ENCODE measurements at regions not wholly inside any gene's neighbourhood (a gene's known extent, or its start where the extent isn't known, plus 50 kb on each side); places are given as distances from the start of the nearest gene placed in this dataset.

DNA sequence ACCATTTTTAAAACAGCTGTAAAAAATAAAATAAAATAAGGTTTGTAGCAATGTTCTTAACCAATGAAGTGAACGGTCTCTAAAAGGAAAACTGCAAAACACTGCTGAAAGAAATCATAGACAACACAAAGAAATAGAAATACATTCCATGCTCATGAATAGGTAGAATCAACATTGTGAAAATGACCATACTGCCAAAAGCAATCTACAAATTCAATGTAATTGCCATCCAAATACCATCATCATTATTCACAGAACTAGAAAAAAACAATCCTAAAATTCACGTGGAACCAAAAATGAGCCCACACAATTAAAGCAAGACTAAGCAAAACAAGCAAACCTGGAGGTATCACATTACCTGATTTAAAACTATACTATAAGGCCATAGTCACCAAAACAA, 67.6 kb upstream of the RGMB start:
- no peak overlapping the region for H2AK5ac ChIP-seq (ENCODE audit: low read length)
- no peak overlapping the region for H4K12ac ChIP-seq (ENCODE audit: low read depth, low read length)
- H3K4ac ChIP-seq (ENCODE audit: low read depth, low read length) = no peak overlapping the region
- no peak overlapping the region for H3K14ac ChIP-seq (ENCODE audit: low read length)
- H2AFZ ChIP-seq (ENCODE audit: insufficient read depth, low read length, poor library complexity) = no peak overlapping the region
- H3K36me3 ChIP-seq (ENCODE audit: control insufficient read depth in 1 of 2, insufficient read depth in 2 of 2, low read length in 2 of 2) = no peaks in the 10 kb centered on the region
- H3K79me1 ChIP-seq (ENCODE audit: low read length) = no peaks in the 10 kb centered on the region
- no peak overlapping the region for H3K23ac ChIP-seq (ENCODE audit: low read length)
- H3K79me2 ChIP-seq (ENCODE audit: control insufficient read depth, insufficient read depth, low read length, poor library complexity) = no peaks in the 10 kb centered on the region
- no peak overlapping the region for H3K4me3 ChIP-seq (ENCODE audit: low read depth, low read length)
- DNase-seq = no peak
- no peaks in the 10 kb centered on the region for H3K4me1 ChIP-seq (ENCODE audit: control insufficient read depth in 1 of 2, insufficient read depth in 2 of 2, low read length in 2 of 2)
- H2BK5ac ChIP-seq (ENCODE audit: low read depth, low read length, poor library complexity) = no peak overlapping the region
- H3K18ac ChIP-seq (ENCODE audit: low read length) = no peak overlapping the region
- H3K9ac ChIP-seq (ENCODE audit: low read length) = no peak overlapping the region
- no peaks in the 10 kb centered on the region for H3K27me3 ChIP-seq (ENCODE audit: insufficient read depth, low read length)
- H3K9me3 ChIP-seq (ENCODE audit: insufficient read depth, low read depth, low read length) = peaks cover under 1% of the 10 kb centered on the region
- H2BK12ac ChIP-seq (ENCODE audit: low read length) = no peak overlapping the region
- H3K4me2 ChIP-seq (ENCODE audit: low read length) = no peak overlapping the region
- WGBS (ENCODE audit: extremely low coverage, insufficient coverage, insufficient read length) = no CpG with 5 or more reads among the region's 2 CpGs
- H4K91ac ChIP-seq (ENCODE audit: low read depth, low read length) = no peak overlapping the region
- no peak overlapping the region for H4K8ac ChIP-seq (ENCODE audit: low read depth, low read length)
- no peak overlapping the region for H2BK120ac ChIP-seq (ENCODE audit: insufficient read depth, low read length, poor library complexity)
- no peak overlapping the region for H3K27ac ChIP-seq (ENCODE audit: low read depth, low read length)

DNA sequence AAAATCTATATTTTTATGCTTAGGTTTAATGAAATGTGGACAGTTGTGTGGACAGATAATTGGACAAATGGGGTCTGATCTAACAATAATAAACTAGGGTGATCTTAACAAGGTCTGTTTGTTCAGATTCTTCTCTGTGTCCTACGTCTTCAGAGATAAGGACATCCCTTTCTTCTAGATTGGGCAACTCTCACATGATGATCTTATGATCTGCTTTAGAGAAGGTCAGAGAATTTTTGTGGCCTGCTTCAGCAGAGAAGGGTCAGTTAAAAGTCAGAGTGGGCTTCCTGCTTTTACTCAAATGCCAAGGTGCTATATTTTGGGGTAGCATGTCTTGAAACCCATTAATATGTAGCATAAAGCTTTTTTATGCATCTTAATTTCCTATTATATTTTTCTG, 63.8 kb upstream of the RGMB start:
- no peak overlapping the region for H4K8ac ChIP-seq (ENCODE audit: low read depth, low read length)

DNA sequence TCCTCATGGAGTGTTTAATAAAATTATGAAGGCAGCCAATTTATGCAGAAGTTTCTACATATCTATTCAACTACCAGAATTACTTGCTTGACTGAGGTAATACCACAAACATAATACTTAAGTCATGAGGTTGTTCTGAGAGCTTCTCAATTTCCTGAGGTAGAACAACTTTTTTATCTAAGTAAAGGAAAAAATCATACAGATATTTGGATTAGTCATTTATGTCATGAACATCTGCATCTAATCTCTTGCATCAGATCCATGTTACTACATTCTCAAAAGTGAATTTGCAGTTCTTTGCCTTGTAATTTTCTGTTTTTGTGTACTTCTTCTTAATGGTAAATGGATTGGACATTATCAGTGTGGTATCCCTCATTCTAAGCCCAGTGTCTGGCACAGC, 60.4 kb upstream of the RGMB start:
- Histone ChIP-seq H3K9ac (ENCODE audit: low read length) (no peak overlapping the region), H3K4me1 (ENCODE audit: control insufficient read depth in 1 of 2, insufficient read depth in 2 of 2, low read length in 2 of 2) (no peaks in the 10 kb centered on the region), H3K27me3 (ENCODE audit: insufficient read depth, low read length) (no peaks in the 10 kb centered on the region)

More for the DNA sequence above, 63.8 kb upstream of the RGMB start:
- no peaks in the 10 kb centered on the region for H3K79me1 ChIP-seq (ENCODE audit: low read length)
- no peak overlapping the region for H3K4me2 ChIP-seq (ENCODE audit: low read length)
- no peak overlapping the region for H2AK5ac ChIP-seq (ENCODE audit: low read length)
- no peak overlapping the region for H4K91ac ChIP-seq (ENCODE audit: low read depth, low read length)
- H3K9ac ChIP-seq (ENCODE audit: low read length) = no peak overlapping the region
- no peak overlapping the region for H2BK120ac ChIP-seq (ENCODE audit: insufficient read depth, low read length, poor library complexity)
- H3K79me2 ChIP-seq (ENCODE audit: control insufficient read depth, insufficient read depth, low read length, poor library complexity) = no peaks in the 10 kb centered on the region
- no peak overlapping the region for H3K27ac ChIP-seq (ENCODE audit: low read depth, low read length)
- H2AFZ ChIP-seq (ENCODE audit: insufficient read depth, low read length, poor library complexity) = no peak overlapping the region
- H3K23ac ChIP-seq (ENCODE audit: low read length) = no peak overlapping the region
- no peak overlapping the region for H3K14ac ChIP-seq (ENCODE audit: low read length)
- H3K36me3 ChIP-seq (ENCODE audit: control insufficient read depth in 1 of 2, insufficient read depth in 2 of 2, low read length in 2 of 2) = no peaks in the 10 kb centered on the region
- H3K18ac ChIP-seq (ENCODE audit: low read length) = no peak overlapping the region
- H3K4me1 ChIP-seq (ENCODE audit: control insufficient read depth in 1 of 2, insufficient read depth in 2 of 2, low read length in 2 of 2) = no peaks in the 10 kb centered on the region
- no peak for DNase-seq
- H2BK5ac ChIP-seq (ENCODE audit: low read depth, low read length, poor library complexity) = no peak overlapping the region
- no peaks in the 10 kb centered on the region for H3K27me3 ChIP-seq (ENCODE audit: insufficient read depth, low read length)
- H4K12ac ChIP-seq (ENCODE audit: low read depth, low read length) = no peak overlapping the region
- H3K9me3 ChIP-seq (ENCODE audit: insufficient read depth, low read depth, low read length) = no peaks in the 10 kb centered on the region
- no peak overlapping the region for H3K4me3 ChIP-seq (ENCODE audit: low read depth, low read length)
- no peak overlapping the region for H3K4ac ChIP-seq (ENCODE audit: low read depth, low read length)
- WGBS (ENCODE audit: extremely low coverage, insufficient coverage, insufficient read length) = no CpG with 5 or more reads among the region's 1 CpG
- H2BK12ac ChIP-seq (ENCODE audit: low read length) = no peak overlapping the region

DNA sequence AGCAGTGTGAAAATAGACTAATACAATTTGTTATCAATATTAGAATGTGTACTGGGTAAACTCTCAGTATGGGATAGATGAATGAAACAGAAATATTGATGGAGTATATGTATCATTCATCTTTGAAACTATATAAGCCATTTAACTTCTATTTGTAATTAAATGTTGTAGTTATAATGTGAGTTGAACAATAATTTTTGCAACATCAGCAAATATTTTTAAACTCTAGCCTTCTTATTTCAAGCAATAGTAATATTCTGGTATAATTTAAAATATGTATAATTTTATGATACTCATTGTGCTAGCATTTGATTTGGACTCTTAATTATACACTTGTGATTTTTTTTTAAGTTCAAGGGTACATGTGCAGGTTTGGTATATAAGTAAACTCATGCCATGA, 59.6 kb upstream of the RGMB start:
- Histone ChIP-seq H3K27me3 (ENCODE audit: insufficient read depth, low read length) (no peaks in the 10 kb centered on the region), H3K79me2 (ENCODE audit: control insufficient read depth, insufficient read depth, low read length, poor library complexity) (no peaks in the 10 kb centered on the region)

More for the DNA sequence above, 60.4 kb upstream of the RGMB start:
- no peaks in the 10 kb centered on the region for H3K9me3 ChIP-seq (ENCODE audit: insufficient read depth, low read depth, low read length)
- no peaks in the 10 kb centered on the region for H3K36me3 ChIP-seq (ENCODE audit: control insufficient read depth in 1 of 2, insufficient read depth in 2 of 2, low read length in 2 of 2)
- H3K23ac ChIP-seq (ENCODE audit: low read length) = no peak overlapping the region
- H3K14ac ChIP-seq (ENCODE audit: low read length) = no peak overlapping the region
- no peak overlapping the region for H2BK5ac ChIP-seq (ENCODE audit: low read depth, low read length, poor library complexity)
- H2BK12ac ChIP-seq (ENCODE audit: low read length) = no peak overlapping the region
- H3K79me1 ChIP-seq (ENCODE audit: low read length) = no peaks in the 10 kb centered on the region
- no peak overlapping the region for H4K91ac ChIP-seq (ENCODE audit: low read depth, low read length)
- H3K79me2 ChIP-seq (ENCODE audit: control insufficient read depth, insufficient read depth, low read length, poor library complexity) = no peaks in the 10 kb centered on the region
- H3K4me3 ChIP-seq (ENCODE audit: low read depth, low read length) = no peak overlapping the region
- no peak overlapping the region for H2BK120ac ChIP-seq (ENCODE audit: insufficient read depth, low read length, poor library complexity)
- no peak overlapping the region for H4K12ac ChIP-seq (ENCODE audit: low read depth, low read length)
- no peak overlapping the region for H2AK5ac ChIP-seq (ENCODE audit: low read length)
- H4K8ac ChIP-seq (ENCODE audit: low read depth, low read length) = no peak overlapping the region
- H3K4me2 ChIP-seq (ENCODE audit: low read length) = no peak overlapping the region
- no peak for DNase-seq
- no peak overlapping the region for H3K27ac ChIP-seq (ENCODE audit: low read depth, low read length)
- H3K4ac ChIP-seq (ENCODE audit: low read depth, low read length) = no peak overlapping the region
- H2AFZ ChIP-seq (ENCODE audit: insufficient read depth, low read length, poor library complexity) = no peak overlapping the region
- no peak overlapping the region for H3K18ac ChIP-seq (ENCODE audit: low read length)

More for the DNA sequence above, 59.6 kb upstream of the RGMB start:
- no peak overlapping the region for H4K12ac ChIP-seq (ENCODE audit: low read depth, low read length)
- H4K8ac ChIP-seq (ENCODE audit: low read depth, low read length) = no peak overlapping the region
- H3K27ac ChIP-seq (ENCODE audit: low read depth, low read length) = no peak overlapping the region
- H3K36me3 ChIP-seq (ENCODE audit: control insufficient read depth in 1 of 2, insufficient read depth in 2 of 2, low read length in 2 of 2) = no peaks in the 10 kb centered on the region
- H2BK5ac ChIP-seq (ENCODE audit: low read depth, low read length, poor library complexity) = no peak overlapping the region
- no peak overlapping the region for H3K4me3 ChIP-seq (ENCODE audit: low read depth, low read length)
- H2BK12ac ChIP-seq (ENCODE audit: low read length) = no peak overlapping the region
- H3K18ac ChIP-seq (ENCODE audit: low read length) = no peak overlapping the region
- H3K4me1 ChIP-seq (ENCODE audit: control insufficient read depth in 1 of 2, insufficient read depth in 2 of 2, low read length in 2 of 2) = no peaks in the 10 kb centered on the region
- no peak overlapping the region for H3K14ac ChIP-seq (ENCODE audit: low read length)
- H2AK5ac ChIP-seq (ENCODE audit: low read length) = no peak overlapping the region
- H3K23ac ChIP-seq (ENCODE audit: low read length) = no peak overlapping the region
- H3K79me1 ChIP-seq (ENCODE audit: low read length) = no peaks in the 10 kb centered on the region
- H4K91ac ChIP-seq (ENCODE audit: low read depth, low read length) = no peak overlapping the region
- H2BK120ac ChIP-seq (ENCODE audit: insufficient read depth, low read length, poor library complexity) = no peak overlapping the region
- no peak overlapping the region for H3K4ac ChIP-seq (ENCODE audit: low read depth, low read length)
- H2AFZ ChIP-seq (ENCODE audit: insufficient read depth, low read length, poor library complexity) = no peak overlapping the region
- no peak overlapping the region for H3K4me2 ChIP-seq (ENCODE audit: low read length)
- no peak for DNase-seq
- no peaks in the 10 kb centered on the region for H3K9me3 ChIP-seq (ENCODE audit: insufficient read depth, low read depth, low read length)
- no peak overlapping the region for H3K9ac ChIP-seq (ENCODE audit: low read length)
